Right cardiac atrium (tissue), 5 donors: ENCODE measurements at regions not wholly inside any gene's neighbourhood (a gene's known extent, or its start where the extent isn't known, plus 50 kb on each side); places are given as distances from the start of the nearest gene placed in this dataset.

Source experiments
- ATAC-seq, 2 donors: fragments of 200-7000 bp; cut with Tn5 transposase; one replicate each; pipeline versions ENCODE4 v1.8.0 to v1.9.1; 2020; ENCODE audit warnings: moderate library complexity in 2 of 2, mild to moderate bottlenecking in 1 of 2
- DNase-seq, 3 donors: peaks; one replicate each; pipeline ENCODE4 v3.0.0-alpha.2; 2020
- H3K27ac ChIP-seq: one replicate; pipeline ENCODE4 v1.5.1; 2013; ENCODE audit warnings: mild to moderate bottlenecking, low read length, control low read depth, moderate library complexity
- H3K27me3 ChIP-seq: one replicate; pipeline ENCODE4 v1.6.1; 2013; ENCODE audit not compliant: control insufficient read depth, insufficient read depth
- H3K4me1 ChIP-seq: one replicate; pipeline ENCODE4 v1.6.1; 2013; ENCODE audit warnings: low read length; ENCODE audit not compliant: control insufficient read depth, insufficient read depth
- H3K4me3 ChIP-seq: one replicate; pipeline ENCODE4 v1.5.1; 2013; ENCODE audit warnings: low read length, control low read depth
- H3K9me3 ChIP-seq: one replicate; pipeline ENCODE4 v1.6.1; 2013; ENCODE audit warnings: low read length; ENCODE audit not compliant: control insufficient read depth
- WGBS: extraction: QIAGEN DNeasy Blood & Tissue Kit; methylation state at CpG from one replicate; pipeline ENCODE4 v1.1.7; 2013; 5-methylcytosine and 5-hydroxymethylcytosine counted together
- intact Hi-C, 4 donors: fragments of 100-400 bp; cut with DNase I; formaldehyde crosslinking; loops; one replicate each; pipeline versions ENCODE4 v1.11.0 to v1.14.0; 2022 to 2023
- donor health status: healthy with polysubstance abuse.
- donor health status: DM: no; HTN: yes; CAD: no.
- donor health status: DM: no; HTN: no; CAD: no.
- donor health status: DM: no; HTN: yes; CAD: no; lungs with severe emphysema.
- donor health status: DM: yes; HTN: yes; CAD: no.

GRCh38 chr18:30491815-30492551, 550.6 kb downstream of the DSC3 start:
- intact Hi-C loops, result no loop called here
- no peaks in the 10 kb centered on the region for H3K4me1 ChIP-seq
- 88% methylated on average over 3 of the region's 3 CpGs for WGBS
- DNase-seq (no peak), ATAC-seq (no peak)
- H3K9me3 ChIP-seq, result no peaks in the 10 kb centered on the region
- H3K27ac ChIP-seq, result no peak overlapping the region
- no peaks in the 10 kb centered on the region for H3K27me3 ChIP-seq
- H3K4me3 ChIP-seq, result no peak overlapping the region

DNA sequence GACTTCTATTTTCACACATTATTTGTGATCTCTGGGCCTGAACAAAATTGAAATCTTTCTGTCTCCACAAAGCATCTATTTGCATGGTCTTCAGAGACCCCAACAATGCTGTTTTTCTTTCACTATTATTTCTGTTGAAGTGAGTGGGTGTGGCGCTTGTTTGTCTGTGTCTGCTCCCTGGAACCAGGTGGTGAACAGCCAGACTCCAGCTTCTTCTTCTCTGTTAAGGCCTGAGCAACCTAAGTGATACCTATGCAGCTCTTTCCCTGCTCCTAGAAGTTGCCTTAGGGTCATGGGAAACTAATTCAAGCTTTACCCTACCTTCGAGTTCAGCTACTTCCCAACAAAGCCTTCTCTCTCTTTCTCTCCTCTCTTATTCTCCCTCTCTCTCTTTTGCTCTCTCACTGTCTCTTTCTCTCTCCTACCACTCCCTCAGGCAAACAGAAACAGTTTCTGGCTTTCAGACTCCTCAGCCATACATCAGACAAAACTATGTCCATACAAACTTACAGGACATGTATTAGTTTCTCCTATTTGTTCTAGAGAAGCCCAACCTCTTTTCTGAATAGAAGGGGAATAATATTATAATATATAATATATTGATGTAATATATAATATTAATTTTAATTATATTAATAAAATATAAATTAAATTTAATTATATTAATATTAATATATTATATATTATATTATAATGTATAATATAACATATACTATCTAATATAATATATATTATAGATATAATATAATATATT, 552.5 kb downstream of the DSC3 start:
- intact Hi-C loops, result no loop called here
- Histone ChIP-seq H3K27me3 (no peaks in the 10 kb centered on the region), H3K9me3 (no peaks in the 10 kb centered on the region), H3K27ac (no peak overlapping the region), H3K4me3 (no peak overlapping the region), H3K4me1 (no peaks in the 10 kb centered on the region)
- ATAC-seq (no peak), DNase-seq (no peak)
- 92% methylated on average over 2 of the region's 2 CpGs for WGBS

DNA sequence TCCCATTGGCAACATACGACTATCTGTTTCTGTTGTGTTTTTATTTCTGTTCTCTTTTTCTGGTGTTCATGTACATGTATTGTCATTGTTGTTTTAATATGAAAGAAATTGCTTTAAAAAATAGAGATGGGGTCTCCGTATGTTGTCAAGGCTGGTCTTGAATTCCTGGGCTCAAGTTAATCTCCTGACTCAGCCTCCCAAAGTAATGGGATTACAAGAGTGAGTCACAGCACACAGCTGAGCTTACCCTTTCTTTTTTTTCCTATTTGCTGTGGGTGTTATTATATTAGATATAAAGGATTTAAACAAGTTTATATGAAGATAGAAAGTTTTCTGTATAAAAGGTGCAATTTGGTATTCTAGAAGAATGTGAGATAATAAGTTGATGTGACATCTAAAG, 554.6 kb downstream of the DSC3 start:
- H3K9me3 ChIP-seq, result no peaks in the 10 kb centered on the region
- no peak overlapping the region for H3K27ac ChIP-seq
- no peak overlapping the region for H3K4me3 ChIP-seq
- H3K27me3 ChIP-seq, result no peaks in the 10 kb centered on the region
- intact Hi-C loops, result no loop called here
- H3K4me1 ChIP-seq, result no peaks in the 10 kb centered on the region
- no peak for DNase-seq
- no peak for ATAC-seq
- 80% methylated on average over 2 of the region's 2 CpGs for WGBS

DNA sequence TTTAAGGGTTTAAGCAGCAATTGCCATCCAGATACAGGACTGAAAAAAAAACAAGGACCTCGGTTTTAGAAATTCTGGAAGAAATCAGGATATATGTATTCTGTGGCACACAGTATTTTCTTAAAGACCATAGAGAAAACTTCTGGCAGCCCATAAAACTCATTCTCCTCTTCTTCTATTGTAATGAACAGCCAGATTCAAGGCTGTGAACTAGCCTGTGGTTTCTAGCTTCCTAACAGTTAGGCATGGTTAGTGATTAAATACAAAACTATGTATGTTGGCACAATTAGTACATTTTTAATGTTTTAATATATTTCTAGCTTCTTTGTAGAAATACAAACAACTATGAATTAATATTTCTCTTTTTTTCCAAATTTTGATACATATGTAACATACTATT, 555.7 kb downstream of the DSC3 start:
- 46% methylated on average over 1 of the region's 1 CpG for WGBS
- H3K27ac ChIP-seq, result no peak overlapping the region
- intact Hi-C loops, result no loop called here

DNA sequence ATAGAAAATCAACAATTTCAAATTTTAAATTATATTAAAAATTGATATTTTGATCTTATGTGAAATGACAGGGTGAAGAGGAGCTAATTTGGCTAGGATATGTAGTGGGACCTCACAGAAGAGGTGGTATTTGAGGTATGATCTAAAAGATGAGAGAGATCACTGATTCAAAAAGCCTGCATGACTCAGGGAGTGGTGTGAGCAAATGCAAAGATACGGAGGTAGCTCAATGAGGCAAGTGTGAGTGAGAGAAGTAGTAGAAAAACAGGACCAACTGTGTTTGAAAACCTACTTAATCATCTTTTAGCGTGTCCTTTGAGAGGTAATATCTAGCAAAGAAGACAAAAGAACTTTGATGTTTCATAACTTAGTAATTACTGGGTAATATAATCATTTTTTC, 557.5 kb downstream of the DSC3 start:
- intact Hi-C loops, result no loop called here
- Histone ChIP-seq H3K4me3 (no peak overlapping the region), H3K27ac (no peak overlapping the region), H3K9me3 (no peaks in the 10 kb centered on the region), H3K4me1 (no peaks in the 10 kb centered on the region), H3K27me3 (no peaks in the 10 kb centered on the region)
- ATAC-seq, result no peak
- no peak for DNase-seq
- 84% methylated on average over 2 of the region's 2 CpGs for WGBS

More for the DNA sequence above, 555.7 kb downstream of the DSC3 start:
- Histone ChIP-seq H3K9me3 (no peaks in the 10 kb centered on the region), H3K4me3 (no peak overlapping the region), H3K27me3 (no peaks in the 10 kb centered on the region), H3K4me1 (no peaks in the 10 kb centered on the region)
- ATAC-seq, result no peak
- DNase-seq, result no peak

DNA sequence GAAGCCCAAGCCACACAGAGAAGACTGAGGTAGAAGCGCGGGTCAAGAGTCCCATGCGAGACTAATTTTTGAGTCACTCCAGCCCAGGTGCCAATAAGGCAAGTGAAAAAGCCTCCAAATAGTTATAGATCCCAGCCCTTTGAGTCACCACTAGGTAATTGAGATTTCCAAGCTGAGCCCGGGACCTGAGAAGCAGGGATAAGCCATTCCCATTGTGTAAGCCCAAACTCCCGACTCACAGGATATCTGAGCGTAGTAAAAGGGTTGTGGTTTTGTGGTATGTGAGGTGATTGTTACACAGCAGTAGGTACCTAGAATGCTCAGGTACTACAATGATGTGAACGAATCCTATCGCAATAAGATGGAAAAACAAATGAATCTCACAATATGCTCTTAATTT, 560.7 kb downstream of the DSC3 start:
- Histone ChIP-seq H3K27ac (no peak overlapping the region), H3K4me1 (no peaks in the 10 kb centered on the region), H3K9me3 (no peaks in the 10 kb centered on the region), H3K4me3 (no peak overlapping the region), H3K27me3 (no peaks in the 10 kb centered on the region)
- ATAC-seq (no peak), DNase-seq (no peak)
- intact Hi-C loops, result no loop called here
- 90% methylated on average over 8 of the region's 8 CpGs for WGBS

DNA sequence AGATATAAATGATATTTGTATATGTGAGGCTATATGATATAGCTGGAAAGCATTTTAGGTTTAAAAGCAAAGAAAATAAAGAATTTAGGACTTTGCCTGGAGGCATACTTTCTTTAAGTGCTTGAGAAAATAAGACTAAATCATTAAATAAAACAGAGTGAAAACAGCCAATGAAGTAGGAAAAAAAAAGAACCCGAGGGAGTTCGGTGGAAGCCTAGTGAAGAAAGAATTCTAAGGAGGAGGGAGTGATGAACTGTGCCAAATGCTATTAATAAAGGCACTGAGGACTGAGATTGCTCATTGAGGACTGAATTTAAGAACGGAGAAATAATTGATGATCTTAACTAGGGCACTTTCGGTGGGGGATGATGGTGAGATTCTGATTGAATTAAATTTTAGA, 573.5 kb downstream of the DSC3 start:
- DNase-seq (no peak), ATAC-seq (no peak)
- Histone ChIP-seq H3K9me3 (no peaks in the 10 kb centered on the region), H3K27me3 (no peaks in the 10 kb centered on the region), H3K4me1 (no peaks in the 10 kb centered on the region), H3K27ac (no peak overlapping the region), H3K4me3 (no peak overlapping the region)
- intact Hi-C loops, result no loop called here
- 31% methylated on average over 4 of the region's 4 CpGs for WGBS

DNA sequence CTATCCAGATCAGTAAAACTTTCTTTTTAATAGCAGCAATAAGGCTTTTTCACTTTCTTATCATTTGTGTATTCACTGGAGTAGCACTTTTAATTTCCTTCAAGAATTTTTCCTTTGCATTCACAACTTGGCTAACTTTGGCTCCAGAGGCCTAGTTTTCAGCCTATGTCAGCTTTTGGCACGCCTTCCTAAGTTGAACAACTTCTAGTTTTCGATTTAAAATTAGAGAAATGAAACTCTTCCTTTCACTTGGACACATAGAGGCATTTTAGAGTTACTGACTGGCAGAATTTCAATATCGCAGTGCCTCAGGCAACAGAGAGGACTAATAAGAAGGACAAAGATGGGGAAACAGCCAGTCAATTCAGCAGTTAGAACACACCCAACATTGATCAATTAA, 577.4 kb downstream of the DSC3 start:
- intact Hi-C loops, result no loop called here
- no peak for ATAC-seq
- Histone ChIP-seq H3K27me3 (no peaks in the 10 kb centered on the region), H3K4me1 (no peaks in the 10 kb centered on the region), H3K4me3 (no peak overlapping the region), H3K9me3 (no peaks in the 10 kb centered on the region), H3K27ac (no peak overlapping the region)
- 47% methylated on average over 3 of the region's 3 CpGs for WGBS
- no peak for DNase-seq

- no peak overlapping the region for H3K27ac ChIP-seq
- no peak for DNase-seq
- H3K4me3 ChIP-seq, result no peak overlapping the region
- WGBS, result 69% methylated on average over 1 of the region's 1 CpG
- no peaks in the 10 kb centered on the region for H3K27me3 ChIP-seq
- no peaks in the 10 kb centered on the region for H3K4me1 ChIP-seq
- ATAC-seq, result no peak
- no peaks in the 10 kb centered on the region for H3K9me3 ChIP-seq
- intact Hi-C loops, result no loop called here
These were observed 585.4 kb downstream of the DSC3 start for GRCh38 chr18:30457156-30457555.

DNA sequence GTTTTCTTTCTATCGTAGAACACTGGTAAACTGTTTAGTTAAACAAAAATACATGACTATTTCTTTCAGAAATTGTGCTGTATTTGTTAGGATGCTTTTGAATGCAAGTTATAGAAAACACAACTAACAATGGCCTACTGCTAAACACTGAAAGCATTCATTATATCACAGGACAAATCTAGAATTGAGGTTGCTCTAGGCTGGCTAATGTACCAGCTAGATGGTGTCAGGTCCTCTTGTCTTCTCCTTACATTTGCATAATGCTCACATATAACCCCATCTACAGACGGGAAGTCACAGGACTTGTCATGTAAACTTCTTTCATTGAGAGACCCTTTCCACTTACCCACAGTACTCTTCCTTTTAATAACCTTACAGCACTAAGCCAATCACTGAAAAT, 586.8 kb downstream of the DSC3 start:
- 79% methylated on average over 2 of the region's 2 CpGs for WGBS
- Histone ChIP-seq H3K9me3 (no peaks in the 10 kb centered on the region), H3K27ac (no peak overlapping the region), H3K27me3 (no peaks in the 10 kb centered on the region), H3K4me1 (no peaks in the 10 kb centered on the region), H3K4me3 (no peak overlapping the region)
- intact Hi-C loops, result no loop called here
- no peak for DNase-seq
- ATAC-seq, result no peak

DNA sequence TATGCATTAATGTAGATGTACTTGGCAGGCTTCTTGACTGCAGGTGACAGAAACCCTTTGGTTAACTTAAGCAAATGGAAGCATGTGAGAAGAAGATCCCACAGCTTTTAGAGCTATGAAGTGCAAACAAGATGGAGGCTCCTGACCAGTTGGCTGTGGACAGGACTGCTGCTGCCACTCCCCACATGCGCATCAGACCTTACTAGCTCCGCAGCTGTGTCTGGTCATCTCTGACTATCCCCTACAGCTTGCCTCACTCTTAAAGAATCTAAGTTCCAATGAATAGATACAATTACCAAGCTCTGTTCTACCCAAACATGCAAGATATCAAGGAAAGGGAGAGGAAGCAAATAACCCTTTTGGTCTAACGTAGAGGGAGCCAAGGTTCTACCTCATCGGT, 587.6 kb downstream of the DSC3 start:
- 84% methylated on average over 4 of the region's 4 CpGs for WGBS
- Histone ChIP-seq H3K27ac (no peak overlapping the region), H3K4me3 (no peak overlapping the region), H3K27me3 (no peaks in the 10 kb centered on the region), H3K4me1 (no peaks in the 10 kb centered on the region), H3K9me3 (no peaks in the 10 kb centered on the region)
- intact Hi-C loops, result no loop called here
- no peak for DNase-seq
- ATAC-seq, result no peak
